AG20443 (cell line): ENCODE measurements at regions not wholly inside any gene's neighbourhood (a gene's known extent, or its start where the extent isn't known, plus 50 kb on each side); places are given as distances from the start of the nearest gene placed in this dataset.

Experiments
- DNase-seq: peaks from one replicate; pipeline ENCODE4 v3.0.0; 2012; ENCODE audit warnings: low spot score, mixed read lengths

- no peak for DNase-seq
Observed at GRCh38 chr5:159758189-159758588, 158.1 kb upstream of the ADRA1B start.

DNA sequence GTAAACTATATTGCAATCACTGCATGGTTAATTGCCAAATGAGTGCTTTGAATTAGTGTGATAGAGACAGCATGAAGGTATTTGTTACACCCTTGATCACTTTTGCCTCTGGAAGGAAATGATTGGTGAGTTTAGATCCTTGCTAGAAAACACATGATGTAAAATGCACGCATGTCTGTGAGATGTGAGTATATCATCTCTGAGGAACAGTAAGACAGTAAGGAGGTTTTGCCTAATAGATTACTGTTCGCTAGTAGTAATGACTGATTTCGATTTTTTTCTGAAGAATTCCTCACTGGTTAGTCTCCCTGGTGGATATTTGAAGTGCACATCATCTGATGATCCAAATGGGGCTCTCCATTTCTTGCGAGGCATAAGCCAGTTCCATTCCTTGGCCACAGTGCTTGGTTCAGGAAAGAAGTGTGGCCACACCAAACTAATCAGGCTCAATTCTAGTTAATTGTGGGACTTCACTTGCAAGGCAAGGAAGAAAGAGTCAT lies 156.4 kb upstream of the ADRA1B start:
- peak; percentile 45 for DNase-seq

DNA sequence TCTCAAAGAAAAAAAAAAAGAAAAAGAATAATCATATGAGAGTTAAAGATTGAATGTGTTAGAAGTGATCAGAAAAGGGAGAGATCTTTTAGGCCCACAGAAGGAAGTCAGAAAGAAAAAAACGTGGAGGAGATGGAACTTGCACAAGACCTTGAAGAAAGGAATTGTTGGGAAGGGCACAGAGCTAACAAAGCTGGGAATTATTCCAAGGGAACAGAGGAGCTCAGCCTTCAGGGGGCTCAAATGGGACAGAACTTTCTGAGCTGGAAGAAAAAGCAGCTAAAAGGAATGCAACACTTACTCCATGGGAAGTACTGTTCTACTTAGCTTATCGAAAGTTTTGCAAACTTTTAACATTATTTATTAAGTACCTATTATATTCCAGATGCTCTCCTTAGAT lies 153.4 kb upstream of the ADRA1B start:
- no peak for DNase-seq

DNA sequence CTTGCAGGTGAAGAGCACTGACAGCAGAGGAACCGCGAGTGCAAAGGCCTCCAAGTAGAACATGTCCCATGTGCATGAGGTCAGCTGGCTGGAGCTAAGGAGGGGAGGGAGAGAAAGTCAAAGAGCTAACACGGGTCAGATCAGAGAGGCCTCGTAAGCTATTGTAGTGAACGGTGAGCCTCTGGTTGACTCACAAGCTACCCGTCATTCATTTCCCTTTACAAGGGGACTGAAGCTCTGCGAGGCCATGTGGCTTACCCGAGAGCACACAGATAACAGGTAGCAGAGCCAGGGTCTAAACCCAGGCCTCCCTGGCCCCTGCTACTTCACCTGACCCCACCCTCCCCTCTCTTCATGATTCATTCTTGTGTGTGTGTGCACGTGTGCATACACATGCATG lies 152.7 kb upstream of the ADRA1B start:
- DNase-seq, result no peak

DNA sequence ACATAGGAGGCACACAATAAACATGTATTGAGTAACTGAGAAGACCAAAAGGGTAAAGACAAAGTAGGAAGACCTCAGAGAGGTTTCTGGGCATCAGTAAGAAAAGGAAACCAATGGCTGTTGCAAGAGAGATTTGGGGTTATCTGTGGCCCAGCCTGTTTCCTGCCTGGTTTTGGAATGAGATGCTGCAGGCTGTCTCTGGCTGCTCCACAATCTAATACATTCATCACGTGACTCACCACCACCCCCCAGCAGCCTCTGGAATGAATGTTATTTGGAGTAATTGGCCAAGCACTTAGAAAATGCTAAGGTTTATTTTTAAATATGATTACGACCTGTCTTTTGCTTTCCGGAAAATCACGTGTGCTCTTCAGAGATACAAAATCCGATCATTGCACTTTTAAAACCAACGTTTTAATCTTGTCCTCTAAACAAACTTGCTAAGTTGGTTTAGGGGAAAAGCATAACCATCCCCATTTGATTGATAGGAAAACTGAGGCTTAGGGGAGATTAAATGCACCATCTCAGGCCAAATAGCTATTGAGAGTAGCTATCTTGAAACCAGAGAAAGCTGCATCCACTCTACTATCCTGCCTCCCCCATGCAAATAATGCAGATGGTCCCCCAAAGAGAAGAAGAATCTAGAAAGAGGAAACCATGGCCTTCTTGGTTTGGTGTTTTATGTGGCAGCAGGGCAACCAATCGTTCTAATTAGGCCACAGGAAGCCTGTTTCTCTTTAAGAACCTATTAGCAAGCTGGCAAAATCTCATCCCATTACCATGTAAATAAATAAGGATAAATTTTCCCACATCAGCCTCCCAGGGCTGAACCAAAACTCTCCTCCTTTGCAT lies 151.8 kb upstream of the ADRA1B start:
- peak; percentile 92 for DNase-seq

DNA sequence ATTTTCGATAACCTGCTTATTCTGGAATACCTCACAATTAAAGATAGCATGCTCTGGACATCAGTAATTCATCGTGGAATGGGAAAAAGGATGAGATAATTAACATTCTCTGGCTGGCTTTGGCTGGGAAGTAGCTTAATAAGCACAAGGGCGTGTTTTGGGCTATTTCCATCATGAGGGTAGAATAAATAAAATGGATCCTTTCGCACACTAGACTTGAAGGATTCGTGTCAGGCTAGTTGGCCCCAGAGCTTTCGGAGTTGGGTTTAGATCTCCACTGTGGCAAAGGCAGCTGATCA lies 151.2 kb upstream of the ADRA1B start:
- peak; percentile 59 for DNase-seq

- DNase-seq, result no peak
Observed at GRCh38 chr5:159765760-159766517, 150.3 kb upstream of the ADRA1B start.

GRCh38 chr5:159768243-159768642 lies 148.0 kb upstream of the ADRA1B start:
- peak; percentile 31 for DNase-seq

- DNase-seq, result no peak
Observed at GRCh38 chr5:159772698-159773061, 143.6 kb upstream of the ADRA1B start.

DNA sequence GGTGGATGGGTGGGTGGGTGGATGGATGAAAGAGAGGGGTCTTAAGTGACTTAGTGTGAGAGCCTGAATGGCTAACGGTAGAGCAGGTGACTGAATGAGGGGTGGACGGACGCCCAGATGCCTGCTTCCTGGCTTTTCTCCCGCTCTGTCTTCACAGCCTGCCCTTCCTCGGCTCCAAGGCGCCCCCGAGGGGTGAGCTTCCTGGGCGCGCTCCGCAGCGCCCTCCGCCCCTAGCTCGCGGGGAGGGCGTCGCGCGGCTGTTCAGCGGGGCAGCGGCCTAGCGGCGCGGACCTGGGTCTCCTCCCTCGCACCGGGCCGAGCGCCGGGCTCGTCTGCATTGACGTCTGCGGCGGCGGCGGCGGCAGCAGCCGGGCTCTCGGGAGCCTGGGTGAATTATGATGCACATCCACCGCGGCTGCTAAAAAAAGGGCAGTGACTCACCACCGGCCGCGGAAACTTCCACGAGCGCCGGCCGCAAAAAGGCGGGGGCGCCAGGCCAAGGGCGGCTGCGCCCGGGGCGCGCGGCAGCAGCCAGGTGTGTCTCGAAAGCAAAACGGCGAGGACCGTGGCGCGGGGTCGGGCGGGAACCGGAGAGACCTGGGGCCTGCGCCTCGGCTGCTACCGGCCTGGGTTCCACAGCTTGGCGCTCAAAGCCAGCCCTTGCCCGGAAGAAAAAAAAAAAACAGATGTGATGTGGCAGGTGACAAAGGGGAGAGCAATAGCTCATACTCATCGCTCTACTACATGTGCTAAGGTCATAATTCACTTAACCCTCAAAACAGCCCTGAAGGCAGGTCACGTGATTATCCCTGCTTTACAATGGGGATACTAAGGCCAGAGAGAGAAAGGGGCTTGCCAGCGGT lies 143.0 kb upstream of the ADRA1B start:
- DNase-seq, result peak; percentile 94

- DNase-seq, result no peak
Observed at GRCh38 chr5:159774476-159775031, 141.7 kb upstream of the ADRA1B start.

DNA sequence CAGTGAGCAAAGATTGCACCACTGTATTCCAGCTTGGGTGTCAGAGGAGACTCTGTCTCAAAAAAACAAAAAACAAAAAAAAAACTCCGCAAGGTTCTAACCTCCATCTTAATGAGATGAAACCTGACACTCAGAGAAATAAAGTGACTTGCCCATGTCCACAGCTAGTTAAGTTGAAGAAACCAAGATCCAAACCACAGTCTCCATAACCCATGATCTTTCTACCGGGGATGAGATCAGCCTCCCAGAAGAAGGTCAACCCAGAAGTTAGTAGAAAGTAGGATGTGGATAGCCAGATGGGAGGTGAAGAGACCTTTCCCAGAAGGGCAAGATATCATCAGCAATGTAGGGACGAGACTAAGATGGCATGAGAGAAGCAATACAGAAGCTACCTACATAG lies 140.4 kb upstream of the ADRA1B start:
- no peak for DNase-seq

- no peak for DNase-seq
Observed at GRCh38 chr5:159777049-159777660, 139.1 kb upstream of the ADRA1B start.

GRCh38 chr5:159779481-159779880 lies 136.8 kb upstream of the ADRA1B start:
- no peak for DNase-seq

DNA sequence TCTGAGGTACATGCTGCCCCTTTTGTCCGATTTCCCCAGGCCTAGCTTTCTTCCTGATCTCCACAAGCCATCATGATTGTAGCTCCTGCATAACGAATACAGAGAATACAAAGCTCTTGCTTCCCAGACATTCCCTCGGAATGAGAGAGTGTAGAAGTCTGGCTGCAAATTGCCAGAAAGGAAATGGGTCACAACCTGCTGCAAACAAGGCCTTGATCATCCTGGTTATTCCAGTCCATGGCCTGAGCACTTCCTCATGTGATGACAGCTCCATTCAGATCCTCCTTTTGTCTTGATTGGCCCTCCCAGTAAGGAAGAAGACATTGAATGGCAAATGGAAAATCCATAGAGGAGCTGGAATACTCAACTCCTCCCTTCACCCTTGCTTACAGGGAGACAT lies 136.0 kb upstream of the ADRA1B start:
- DNase-seq, result no peak

- DNase-seq, result no peak
Observed at GRCh38 chr5:159781626-159782157, 134.6 kb upstream of the ADRA1B start.

DNA sequence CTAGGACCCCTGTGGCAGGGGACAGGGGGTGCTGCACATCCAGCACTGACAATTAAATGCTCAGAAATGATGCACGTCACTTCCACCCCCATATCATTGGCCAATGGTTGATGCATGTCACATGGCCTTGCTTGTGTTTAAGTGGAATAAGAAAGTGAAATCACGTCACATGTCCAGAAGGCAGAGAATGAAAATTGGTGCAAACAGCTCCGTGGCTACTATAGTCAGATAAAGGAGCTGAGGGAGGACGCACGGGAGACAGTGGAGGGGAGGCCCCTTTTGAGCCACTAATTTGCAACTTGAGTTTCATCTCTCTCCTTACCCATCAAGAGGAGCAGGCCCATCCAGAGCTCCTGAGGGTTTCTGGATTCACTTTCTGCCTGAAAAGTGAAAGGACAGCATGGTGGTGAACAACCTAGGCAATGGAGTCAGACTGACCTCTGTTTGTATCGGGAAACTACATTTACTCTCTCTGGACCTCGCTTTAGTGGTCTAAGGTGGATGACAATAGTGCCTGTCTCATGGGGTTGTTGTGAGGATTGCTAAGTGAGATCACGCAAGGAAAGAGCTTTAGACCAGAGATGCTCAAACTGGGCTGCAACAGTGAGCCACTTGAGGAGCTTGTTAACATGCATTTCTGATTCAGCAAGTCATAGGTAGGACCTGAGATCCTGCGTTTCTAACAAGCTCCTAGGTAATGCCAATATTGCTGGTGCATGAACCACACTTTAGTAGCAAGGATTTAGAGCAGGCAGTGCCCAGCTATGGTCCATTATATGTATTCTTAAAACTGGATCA lies 133.9 kb upstream of the ADRA1B start:
- DNase-seq, result no peak

DNA sequence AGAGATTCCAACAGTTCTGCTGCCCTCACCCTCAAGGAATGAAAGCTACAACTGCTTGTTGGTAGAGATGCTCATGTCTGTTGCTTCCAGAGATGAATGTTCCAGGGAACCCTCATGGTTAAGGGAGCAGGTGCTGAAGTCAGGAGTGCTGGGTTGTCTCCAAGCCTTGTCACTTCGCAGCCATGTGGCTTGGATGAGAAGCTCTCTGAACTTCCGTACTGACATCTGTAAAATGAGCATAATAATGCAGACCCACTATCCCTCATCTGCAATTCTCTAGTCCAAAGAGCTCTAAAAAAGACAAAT lies 133.3 kb upstream of the ADRA1B start:
- no peak for DNase-seq

DNA sequence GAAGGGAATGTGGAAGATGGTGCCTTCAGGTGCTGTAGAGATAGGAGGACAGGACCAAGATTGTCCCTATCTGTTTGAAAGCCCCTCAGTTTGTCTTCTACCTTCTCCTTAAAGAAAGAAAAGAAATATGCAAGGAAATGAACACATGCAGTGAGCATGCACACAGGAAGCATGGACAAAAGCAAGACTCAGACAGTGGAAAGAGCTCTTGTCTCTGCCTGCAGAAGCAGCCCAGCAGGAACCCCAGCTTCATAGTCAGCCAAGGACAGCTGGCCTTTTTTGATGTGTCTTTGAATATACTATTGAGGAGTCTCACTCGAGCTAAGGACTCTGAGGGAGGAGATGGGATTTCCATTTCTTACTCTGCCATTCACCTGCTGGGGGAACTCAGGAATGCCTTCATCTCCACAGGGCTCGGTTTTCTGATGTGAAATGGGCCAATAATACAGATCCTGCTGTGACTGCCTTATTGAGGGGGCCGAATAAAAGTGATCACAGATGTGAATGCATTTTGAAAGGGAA lies 132.5 kb upstream of the ADRA1B start:
- no peak for DNase-seq

DNA sequence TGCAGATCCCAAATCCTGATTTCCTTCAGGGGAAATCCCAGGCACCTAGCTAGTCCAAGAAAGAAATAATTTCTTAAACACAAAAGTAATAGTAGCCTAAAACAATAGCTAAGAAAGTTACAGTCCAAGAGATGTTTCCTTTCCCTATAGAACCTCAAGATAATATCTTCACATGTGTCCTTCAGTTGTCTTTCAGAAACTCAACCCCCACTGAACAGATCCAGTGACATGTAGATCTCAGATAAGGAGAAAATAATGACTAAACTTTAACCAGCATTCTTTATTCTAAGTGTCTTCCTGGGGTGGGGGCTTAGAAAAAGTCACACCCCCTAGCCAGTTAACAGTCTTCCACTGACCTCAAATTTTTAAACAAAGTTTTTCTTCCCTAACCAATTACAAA lies 131.3 kb upstream of the ADRA1B start:
- no peak for DNase-seq

GRCh38 chr5:159785656-159786055 lies 130.6 kb upstream of the ADRA1B start:
- no peak for DNase-seq
